ENCODE measurements at regions not wholly inside any gene's neighbourhood (a gene's known extent, or its start where the extent isn't known, plus 50 kb on each side); places are given as distances from the start of the nearest gene placed in this dataset.
A peak's percentile ranks its signal among the peaks of the same experiment; 100 is the strongest.

GRCh38 chr12:104833756-104834155 is 124.3 kb downstream of the SLC41A2 start:
- Mint-ChIP-seq H3K36me3 (ENCODE audit: insufficient read depth, unreplicated experiment) (no peaks in the 10 kb centered on the region), H3K4me1 (ENCODE audit: insufficient read depth, unreplicated experiment) (no peaks in the 10 kb centered on the region), H3K27ac (ENCODE audit: low read depth, unreplicated experiment) (no peak overlapping the region), H3K27me3 (ENCODE audit: insufficient read depth, unreplicated experiment) (no peaks in the 10 kb centered on the region), H3K9me3 (ENCODE audit: unreplicated experiment) (no peaks in the 10 kb centered on the region), H3K4me3 (ENCODE audit: unreplicated experiment) (no peak overlapping the region)
- no TSS peak for BruUV-seq (replicated peaks)
- ChIA-PET POLR2A (interaction anchor here (0.6 kb wide), 1 partner anchor 495 kb away, joined by 3 read pairs; no protein-coding TSS in a partner anchor), CTCF (interaction anchor here (1.0 to 1.3 kb wide), 3 partner anchors 9 to 42 kb away, joined by 3 to 5 read pairs (median 5); no protein-coding TSS in a partner anchor)
- no peak for TF ChIP-seq CTCF (IDR thresholded peaks at IDR 0.05; ENCODE audit: unreplicated experiment)
- no peak for DNase-seq (ENCODE audit: unreplicated experiment)
- intact Hi-C loops (cut with micrococcal nuclease): no loop called here

DNA sequence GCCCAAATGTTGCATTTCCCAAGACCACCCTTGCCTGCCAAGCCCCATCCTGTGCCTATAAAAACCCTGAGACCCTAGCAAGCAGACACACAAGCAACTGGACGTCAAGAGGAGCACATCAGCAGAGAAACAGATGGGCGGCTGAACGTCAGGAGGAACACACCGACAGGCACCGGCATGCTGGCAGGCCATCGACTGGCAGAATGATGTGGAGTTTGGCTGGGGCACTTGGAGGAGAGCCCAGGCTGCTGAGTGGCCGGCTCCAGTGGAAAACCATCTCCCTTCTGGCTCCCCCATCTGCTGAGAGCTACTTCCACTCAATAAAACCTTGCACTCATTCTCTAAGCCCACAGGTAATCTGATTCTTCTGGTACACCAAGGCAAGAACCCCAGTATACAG is 130.1 kb downstream of the SLC41A2 start:
- no peak for DNase-seq (ENCODE audit: unreplicated experiment)
- H3K36me3 Mint-ChIP-seq (ENCODE audit: insufficient read depth, unreplicated experiment): no peaks in the 10 kb centered on the region
- no TSS peak for BruUV-seq (replicated peaks)
- ChIA-PET POLR2A (no interaction called here), CTCF (interaction anchor here (0.7 kb wide), 1 partner anchor 313 kb away, joined by 3 read pairs; no protein-coding TSS in a partner anchor)
- H3K9me3 Mint-ChIP-seq (ENCODE audit: unreplicated experiment): no peaks in the 10 kb centered on the region
- no peaks in the 10 kb centered on the region for H3K4me1 Mint-ChIP-seq (ENCODE audit: insufficient read depth, unreplicated experiment)
- no peaks in the 10 kb centered on the region for H3K27me3 Mint-ChIP-seq (ENCODE audit: insufficient read depth, unreplicated experiment)
- intact Hi-C loops (cut with micrococcal nuclease): no loop called here
- no peak overlapping the region for H3K4me3 Mint-ChIP-seq (ENCODE audit: unreplicated experiment)
- no peak overlapping the region for H3K27ac Mint-ChIP-seq (ENCODE audit: low read depth, unreplicated experiment)
- no peak for TF ChIP-seq CTCF (IDR thresholded peaks at IDR 0.05; ENCODE audit: unreplicated experiment)

DNA sequence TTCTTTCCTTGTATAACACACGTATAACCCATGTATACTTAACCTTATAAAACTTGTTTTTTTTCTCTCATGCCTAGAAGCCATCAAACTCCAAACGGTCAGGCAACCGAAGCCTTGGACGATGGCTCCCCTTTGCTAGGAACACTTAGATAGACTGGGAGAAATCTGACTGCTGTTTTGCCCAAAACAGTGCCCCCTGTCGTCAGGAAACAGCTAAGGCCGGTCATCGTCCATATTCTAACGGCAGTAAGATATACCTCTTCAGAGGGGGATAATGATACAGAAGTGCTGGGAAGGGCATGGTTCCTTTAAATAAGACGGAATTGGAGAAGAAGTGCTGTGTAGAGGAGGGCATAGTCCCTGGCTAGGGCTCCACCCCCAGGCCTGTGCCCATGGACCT is 130.5 kb downstream of the SLC41A2 start:
- no TSS peak for BruUV-seq (replicated peaks)
- CTCF ChIA-PET: no interaction called here
- Mint-ChIP-seq H3K9me3 (ENCODE audit: unreplicated experiment) (no peaks in the 10 kb centered on the region), H3K27me3 (ENCODE audit: insufficient read depth, unreplicated experiment) (no peaks in the 10 kb centered on the region), H3K4me3 (ENCODE audit: unreplicated experiment) (no peak overlapping the region), H3K4me1 (ENCODE audit: insufficient read depth, unreplicated experiment) (no peaks in the 10 kb centered on the region), H3K36me3 (ENCODE audit: insufficient read depth, unreplicated experiment) (no peaks in the 10 kb centered on the region), H3K27ac (ENCODE audit: low read depth, unreplicated experiment) (no peak overlapping the region)
- intact Hi-C loops (cut with micrococcal nuclease): no loop called here
- TF ChIP-seq CTCF (IDR thresholded peaks at IDR 0.05; ENCODE audit: unreplicated experiment): no peak
- DNase-seq (ENCODE audit: unreplicated experiment): no peak
- POLR2A ChIA-PET: no interaction called here

DNA sequence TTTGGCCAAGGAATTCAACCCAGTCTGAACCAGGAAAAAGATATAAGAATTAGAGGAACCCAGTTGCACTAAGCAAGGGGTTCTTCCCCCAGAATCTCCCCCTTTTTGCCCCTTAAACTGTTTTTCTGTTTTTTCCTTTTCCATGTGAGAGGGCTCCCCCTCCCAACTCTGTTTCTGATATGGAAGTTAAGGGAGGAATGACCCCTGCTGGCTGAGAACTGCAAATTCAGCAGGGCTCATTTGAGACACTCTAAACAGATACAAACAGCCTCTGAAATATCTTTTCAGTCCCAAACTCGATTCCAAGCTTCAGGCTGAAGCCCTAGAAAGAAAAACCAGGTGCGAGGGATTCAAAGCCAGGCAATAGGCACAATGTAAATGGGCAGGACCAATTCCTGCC is 132.7 kb downstream of the SLC41A2 start:
- intact Hi-C loops (cut with micrococcal nuclease): loop anchor here (1.0 kb wide), 1 partner anchor 444 kb away; no protein-coding TSS in a partner anchor
- POLR2A ChIA-PET: no interaction called here
- H3K9me3 Mint-ChIP-seq (ENCODE audit: unreplicated experiment): no peaks in the 10 kb centered on the region
- H3K36me3 Mint-ChIP-seq (ENCODE audit: insufficient read depth, unreplicated experiment): no peaks in the 10 kb centered on the region
- BruUV-seq (replicated peaks): no TSS peak
- TF ChIP-seq CTCF (IDR thresholded peaks at IDR 0.05; ENCODE audit: unreplicated experiment): no peak
- H3K4me1 Mint-ChIP-seq (ENCODE audit: insufficient read depth, unreplicated experiment): no peaks in the 10 kb centered on the region
- peak; percentile 34 for DNase-seq (ENCODE audit: unreplicated experiment)
- no peak overlapping the region for H3K27ac Mint-ChIP-seq (ENCODE audit: low read depth, unreplicated experiment)
- no peak overlapping the region for H3K4me3 Mint-ChIP-seq (ENCODE audit: unreplicated experiment)
- CTCF ChIA-PET: no interaction called here
- H3K27me3 Mint-ChIP-seq (ENCODE audit: insufficient read depth, unreplicated experiment): no peaks in the 10 kb centered on the region

All from MCF 10A (cell line).